Thyroid gland (tissue), 4 donors: ENCODE measurements at regions not wholly inside any gene's neighbourhood (a gene's known extent, or its start where the extent isn't known, plus 50 kb on each side); places are given as distances from the start of the nearest gene placed in this dataset.

ENCODE experiments used
- POLR2A ChIP-seq, 2 donors: fragments of 450-650 bp; IDR thresholded peaks; one replicate each; pipeline ENCODE4 v1.6.1; 2017; ENCODE audit warnings: antibody characterized with exemption in 2 of 2, mild to moderate bottlenecking in 2 of 2, moderate library complexity in 1 of 2
- TF ChIP-seq, protein P1 (sequence below), 6 experiments: fragments of 200-600 bp in 3 of 6; fragments of 450-650 bp in 3 of 6; sonication (generic) in 3 of 6; IDR thresholded peaks; one replicate each; pipeline ENCODE4 v1.5.1; 2016 to 2019; ENCODE audit warnings: antibody characterized with exemption in 6 of 6, mild to moderate bottlenecking in 2 of 6, inconsistent platforms in 1 of 6, moderate library complexity in 1 of 6

DNA sequence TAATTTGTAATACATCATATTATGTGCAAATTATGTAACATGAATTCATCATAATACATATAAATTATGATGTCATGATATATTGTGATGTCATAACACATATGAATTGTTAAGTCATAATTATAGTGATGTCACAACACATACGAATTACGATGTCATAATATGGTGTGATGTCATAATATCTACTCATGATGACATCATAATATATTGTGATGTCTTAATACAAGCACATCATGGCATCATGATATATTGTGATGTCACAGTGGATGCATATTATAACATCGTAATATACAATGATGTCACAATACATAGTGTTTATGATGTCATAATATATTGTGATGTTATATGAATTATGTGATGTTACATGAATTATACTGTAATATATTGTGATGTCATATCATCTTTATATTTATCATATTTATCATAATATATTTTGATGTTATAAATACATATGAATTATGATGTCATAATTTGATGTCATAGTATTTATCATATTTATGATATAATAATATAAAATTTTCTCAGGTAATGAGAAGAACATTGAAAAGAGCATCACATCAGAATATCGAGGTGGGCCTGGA lies 1793.0 kb downstream of the TP53TG3F start:
- TF ChIP-seq, protein P1, sequence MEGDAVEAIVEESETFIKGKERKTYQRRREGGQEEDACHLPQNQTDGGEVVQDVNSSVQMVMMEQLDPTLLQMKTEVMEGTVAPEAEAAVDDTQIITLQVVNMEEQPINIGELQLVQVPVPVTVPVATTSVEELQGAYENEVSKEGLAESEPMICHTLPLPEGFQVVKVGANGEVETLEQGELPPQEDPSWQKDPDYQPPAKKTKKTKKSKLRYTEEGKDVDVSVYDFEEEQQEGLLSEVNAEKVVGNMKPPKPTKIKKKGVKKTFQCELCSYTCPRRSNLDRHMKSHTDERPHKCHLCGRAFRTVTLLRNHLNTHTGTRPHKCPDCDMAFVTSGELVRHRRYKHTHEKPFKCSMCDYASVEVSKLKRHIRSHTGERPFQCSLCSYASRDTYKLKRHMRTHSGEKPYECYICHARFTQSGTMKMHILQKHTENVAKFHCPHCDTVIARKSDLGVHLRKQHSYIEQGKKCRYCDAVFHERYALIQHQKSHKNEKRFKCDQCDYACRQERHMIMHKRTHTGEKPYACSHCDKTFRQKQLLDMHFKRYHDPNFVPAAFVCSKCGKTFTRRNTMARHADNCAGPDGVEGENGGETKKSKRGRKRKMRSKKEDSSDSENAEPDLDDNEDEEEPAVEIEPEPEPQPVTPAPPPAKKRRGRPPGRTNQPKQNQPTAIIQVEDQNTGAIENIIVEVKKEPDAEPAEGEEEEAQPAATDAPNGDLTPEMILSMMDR (IDR thresholded peaks at IDR 0.05): no peak
- TF ChIP-seq POLR2A (IDR thresholded peaks at IDR 0.05): no peak
